Uterus (tissue), 2 donors: ENCODE measurements at regions not wholly inside any gene's neighbourhood (a gene's known extent, or its start where the extent isn't known, plus 50 kb on each side); places are given as distances from the start of the nearest gene placed in this dataset.

Experiments used
- CTCF ChIP-seq, 4 experiments: fragments of 200-600 bp in 2 of 4; fragments of 450-650 bp in 2 of 4; sonication (generic) in 2 of 4; IDR thresholded peaks; one replicate each; pipeline ENCODE4 v1.5.1; 2016 to 2019; ENCODE audit warnings: antibody characterized with exemption in 4 of 4, mild to moderate bottlenecking in 2 of 4, moderate library complexity in 1 of 4
- POLR2A ChIP-seq, 2 donors: fragments of 450-650 bp; IDR thresholded peaks; one replicate each; pipeline ENCODE4 v1.6.1; 2016; ENCODE audit warnings: antibody characterized with exemption in 2 of 2, mild to moderate bottlenecking in 1 of 2, moderate library complexity in 1 of 2

GRCh38 chr4:83658806-83659205, 122.9 kb downstream of the GPAT3 start:
- TF ChIP-seq CTCF (IDR thresholded peaks at IDR 0.05) = no peak
- TF ChIP-seq POLR2A (IDR thresholded peaks at IDR 0.05) = no peak
